B cell (primary cell): ENCODE measurements at regions not wholly inside any gene's neighbourhood (a gene's known extent, or its start where the extent isn't known, plus 50 kb on each side); places are given as distances from the start of the nearest gene placed in this dataset.
"Not testable (repeated sequence)": the region's sequence is repeated elsewhere in the genome, so short reads cannot be mapped to it uniquely, and the experiment has no call there.

ENCODE experiments used
- ATAC-seq: fragments of 200-7000 bp; cut with Tn5 transposase; one replicate; pipeline ENCODE4 v1.10.0; 2021; ENCODE audit warnings: low read depth, mild to moderate bottlenecking, moderate number of reproducible peaks, moderate library complexity
- CTCF ChIA-PET: fragments of 350-600 bp; sonication (Branson Sonifier 250); formaldehyde crosslinking; loops from one replicate; lab custom pipeline; 2021; ENCODE audit warnings: antibody characterized with exemption, inconsistent platforms; lab: Charles Lee
- POLR2A ChIA-PET: fragments of 350-600 bp; sonication (Branson Sonifier 250); formaldehyde crosslinking; loops from one replicate; lab custom pipeline; 2021; ENCODE audit warnings: antibody characterized with exemption; lab: Charles Lee
- DNase-seq: peaks from one replicate; pipeline ENCODE4 v3.0.0; 2013
- H2AFZ ChIP-seq: 2 replicates; pipeline ENCODE4 v1.6.1; 2012; ENCODE audit warnings: mild to moderate bottlenecking, low read depth, low read length; ENCODE audit not compliant: insufficient read depth, poor library complexity, severe bottlenecking
- H3K27ac ChIP-seq, 2 donors: 1 replicate in 1 of 2; 2 replicates in 1 of 2; pipeline ENCODE4 v1.5.1; 2012 to 2013; ENCODE audit warnings: low read length in 2 of 2, mild to moderate bottlenecking in 2 of 2, moderate library complexity in 1 of 2
- H3K27me3 ChIP-seq, 4 experiments: fragments of 200-600 bp in 1 of 4; sonication (generic) in 1 of 4; replicated peaks in 1 of 4; 1 replicate in 2 of 4; 2 replicates in 2 of 4; pipeline versions ENCODE4 v1.6.1 to v1.7.0; 2013 to 2016; ENCODE audit warnings: low read length in 3 of 4, mild to moderate bottlenecking in 2 of 4, mixed read lengths in 1 of 4, moderate library complexity in 1 of 4; ENCODE audit not compliant: insufficient read depth in 4 of 4, control insufficient read depth in 3 of 4; ENCODE audit errors: control extremely low read depth in 1 of 4
- H3K36me3 ChIP-seq, 2 experiments: replicated peaks in 1 of 2; 1 replicate in 1 of 2; 2 replicates in 1 of 2; pipeline versions ENCODE4 v1.6.1 to v1.7.1; 2013; ENCODE audit warnings: low read length in 1 of 2; ENCODE audit not compliant: insufficient read depth in 2 of 2, control insufficient read depth in 1 of 2; ENCODE audit errors: control extremely low read depth in 1 of 2, extremely low read depth in 1 of 2
- H3K4me1 ChIP-seq, 2 donors: fragments of 200-600 bp in 1 of 2; sonication (generic) in 1 of 2; 1 replicate in 1 of 2; 2 replicates in 1 of 2; pipeline versions ENCODE4 v1.5.1 to v1.6.1; 2013 to 2017; ENCODE audit warnings: low read length in 2 of 2; ENCODE audit not compliant: control insufficient read depth in 2 of 2, insufficient read depth in 2 of 2
- H3K4me2 ChIP-seq: replicated peaks from 2 replicates; pipeline ENCODE3; 2012; ENCODE audit warnings: mild to moderate bottlenecking, low read depth, low read length; ENCODE audit not compliant: poor library complexity, severe bottlenecking
- H3K4me3 ChIP-seq, 5 experiments: fragments of 200-600 bp in 1 of 5; sonication (generic) in 1 of 5; 1 replicate in 3 of 5; 2 replicates in 2 of 5; pipeline versions ENCODE4 v1.5.1 to v1.7.0; 2011 to 2016; ENCODE audit warnings: low read length in 4 of 5, mild to moderate bottlenecking in 4 of 5, low read depth in 2 of 5, control low read depth in 1 of 5, moderate library complexity in 1 of 5; ENCODE audit not compliant: insufficient read depth in 1 of 5; ENCODE audit errors: control extremely low read depth in 1 of 5, extremely low read depth in 1 of 5
- H3K79me2 ChIP-seq: fragments of 200-600 bp; sonication (generic); one replicate; pipeline ENCODE4 v1.6.0; 2016; ENCODE audit warnings: low read length; ENCODE audit not compliant: control insufficient read depth, insufficient read depth
- H3K9ac ChIP-seq: fragments of 200-600 bp; sonication (generic); 2 replicates; pipeline ENCODE4 v1.6.1; 2017; ENCODE audit warnings: mild to moderate bottlenecking, low read length, moderate library complexity
- H3K9me3 ChIP-seq, 3 donors: one replicate each; pipeline versions ENCODE4 v1.6.1 to v1.7.1; 2013; ENCODE audit warnings: low read length in 2 of 3; ENCODE audit not compliant: control insufficient read depth in 2 of 3, insufficient read depth in 1 of 3; ENCODE audit errors: control extremely low read depth in 1 of 3
- H4K20me1 ChIP-seq: 2 replicates; pipeline ENCODE4 v1.6.0; 2012; ENCODE audit warnings: mild to moderate bottlenecking, low read length; ENCODE audit not compliant: insufficient read depth, control insufficient read depth, poor library complexity, severe bottlenecking
- H3K27ac Mint-ChIP-seq: one replicate; pipeline ENCODE4 v1.8.0; 2021; ENCODE audit warnings: mixed read lengths
- H3K27me3 Mint-ChIP-seq: one replicate; pipeline ENCODE4 v1.8.0; 2021; ENCODE audit warnings: mixed read lengths
- H3K4me1 Mint-ChIP-seq: one replicate; pipeline ENCODE4 v1.8.0; 2021; ENCODE audit warnings: mixed read lengths
- H3K4me3 Mint-ChIP-seq: one replicate; pipeline ENCODE4 v1.8.0; 2021; ENCODE audit warnings: mixed read lengths
- H3K9me3 Mint-ChIP-seq: one replicate; pipeline ENCODE4 v1.8.0; 2022; ENCODE audit warnings: mixed read lengths; ENCODE audit not compliant: insufficient read depth
- CTCF ChIP-seq: fragments of 200-600 bp; IDR thresholded peaks from one replicate; pipeline ENCODE4 v1.8.0; 2022; ENCODE audit warnings: antibody characterized with exemption, mild to moderate bottlenecking
- EZH2 ChIP-seq: IDR thresholded peaks from 2 replicates; pipeline ENCODE4 v1.6.1; 2012; ENCODE audit warnings: borderline replicate concordance, low read depth, mild to moderate bottlenecking, moderate library complexity, low read length; ENCODE audit not compliant: insufficient read depth, poor library complexity, severe bottlenecking
- WGBS: methylation state at CpG from one replicate; pipeline ENCODE4 v1.1.5; 2013; ENCODE audit warnings: missing lambda C conversion rate; ENCODE audit not compliant: insufficient coverage; 5-methylcytosine and 5-hydroxymethylcytosine counted together
- intact Hi-C: fragments of 100-400 bp; cut with micrococcal nuclease; formaldehyde crosslinking; loops from one replicate; pipeline ENCODE4 v1.10.0; 2022

GRCh38 chr4:121594796-121595526 is 101.8 kb downstream of the ANXA5 start:
- Histone ChIP-seq H3K27ac (no peak overlapping the region), H2AFZ (no peak overlapping the region), H3K36me3 (no peaks in the 10 kb centered on the region), H3K9ac (no peak overlapping the region), H3K4me1 (no peaks in the 10 kb centered on the region), H3K4me2 (no peak overlapping the region), H3K9me3 (no peaks in the 10 kb centered on the region), H3K79me2 (no peaks in the 10 kb centered on the region), H4K20me1 (no peaks in the 10 kb centered on the region), H3K4me3 (no peak overlapping the region), H3K27me3 (no peaks in the 10 kb centered on the region)
- ATAC-seq (no peak), DNase-seq (no peak)
- intact Hi-C loops: no loop called here
- 100% methylated on average over 1 of the region's 3 CpGs for WGBS
- Mint-ChIP-seq H3K4me3 (no peak overlapping the region), H3K9me3 (no peaks in the 10 kb centered on the region), H3K4me1 (no peaks in the 10 kb centered on the region), H3K27ac (no peak overlapping the region), H3K27me3 (peaks cover 2% of the 10 kb centered on the region)
- ChIA-PET POLR2A (no interaction called here), CTCF (interaction anchor here (0.8 kb wide), 1 partner anchor 625 kb away, joined by 4 read pairs; no protein-coding TSS in a partner anchor)
- no peak for TF ChIP-seq EZH2
- no peak for TF ChIP-seq CTCF

- H3K27ac Mint-ChIP-seq: no peak overlapping the region
- TF ChIP-seq EZH2 (no peak), CTCF (no peak)
- ATAC-seq: no peak
- H3K4me3 ChIP-seq: no peak overlapping the region
- POLR2A ChIA-PET: no interaction called here
- H3K79me2 ChIP-seq: no peaks in the 10 kb centered on the region
- no peaks in the 10 kb centered on the region for H3K4me1 Mint-ChIP-seq
- no peaks in the 10 kb centered on the region for H3K36me3 ChIP-seq
- no peak overlapping the region for H3K4me3 Mint-ChIP-seq
- DNase-seq: no peak
- H3K27ac ChIP-seq: no peak overlapping the region
- CTCF ChIA-PET: no interaction called here
- no peak overlapping the region for H3K9ac ChIP-seq
- H3K4me2 ChIP-seq: no peak overlapping the region
- H3K9me3 ChIP-seq: no peaks in the 10 kb centered on the region
- H2AFZ ChIP-seq: no peak overlapping the region
- H3K9me3 Mint-ChIP-seq: no peaks in the 10 kb centered on the region
- H3K4me1 ChIP-seq: no peaks in the 10 kb centered on the region
- intact Hi-C loops: no loop called here
- H3K27me3 ChIP-seq: no peaks in the 10 kb centered on the region
- H3K27me3 Mint-ChIP-seq: peaks cover 3% of the 10 kb centered on the region
- H4K20me1 ChIP-seq: no peaks in the 10 kb centered on the region
Observed at GRCh38 chr4:121593760-121594159, 103.0 kb downstream of the ANXA5 start.

GRCh38 chr4:121592257-121592656 is 104.5 kb downstream of the ANXA5 start:
- H3K4me1 ChIP-seq, H3K4me3 Mint-ChIP-seq, H3K4me2 ChIP-seq, H3K9ac ChIP-seq, H4K20me1 ChIP-seq, H3K4me3 ChIP-seq, intact Hi-C loops, H3K9me3 Mint-ChIP-seq, POLR2A ChIA-PET, H2AFZ ChIP-seq, H3K4me1 Mint-ChIP-seq, H3K27ac ChIP-seq, H3K79me2 ChIP-seq, H3K27me3 ChIP-seq, DNase-seq, CTCF ChIA-PET, H3K27ac Mint-ChIP-seq, H3K36me3 ChIP-seq, H3K9me3 ChIP-seq, H3K27me3 Mint-ChIP-seq, ATAC-seq: not testable (repeated sequence)
- WGBS: no CpG with 5 or more reads among the region's 3 CpGs
